DOHH2 (cell line): ENCODE measurements at regions not wholly inside any gene's neighbourhood (a gene's known extent, or its start where the extent isn't known, plus 50 kb on each side); places are given as distances from the start of the nearest gene placed in this dataset.

Experiments
- H3F3A ChIP-seq: fragments of 200-600 bp; sonication (generic), shearing (Covaris generic); 2 replicates; pipeline ENCODE4 v1.6.0; 2016; ENCODE audit warnings: antibody characterized with exemption, mild to moderate bottlenecking; ENCODE audit not compliant: control insufficient read depth, insufficient read depth
- H3K27ac ChIP-seq: fragments of 200-600 bp; sonication (generic); 2 replicates; pipeline ENCODE4 v1.5.1; 2014; ENCODE audit warnings: low read depth, mild to moderate bottlenecking, low read length, moderate library complexity
- H3K27me3 ChIP-seq: fragments of 200-600 bp; sonication (generic); 2 replicates; pipeline ENCODE4 v1.6.1; 2014; ENCODE audit warnings: mild to moderate bottlenecking, low read length, mixed read lengths; ENCODE audit not compliant: control insufficient read depth
- H3K36me3 ChIP-seq: fragments of 200-600 bp; sonication (generic); 2 replicates; pipeline ENCODE4 v1.6.1; 2014; ENCODE audit warnings: mild to moderate bottlenecking, low read length, moderate library complexity, mixed read lengths; ENCODE audit not compliant: control insufficient read depth
- H3K4me1 ChIP-seq: fragments of 200-600 bp; sonication (generic); 2 replicates; pipeline ENCODE4 v1.6.1; 2014; ENCODE audit warnings: mild to moderate bottlenecking, low read length, mixed read lengths; ENCODE audit not compliant: control insufficient read depth
- H3K4me2 ChIP-seq: fragments of 200-600 bp; sonication (generic); 2 replicates; pipeline ENCODE4 v1.6.0; 2014; ENCODE audit warnings: mild to moderate bottlenecking, low read length, moderate library complexity
- H3K4me3 ChIP-seq: fragments of 200-600 bp; sonication (generic); 2 replicates; pipeline ENCODE4 v1.5.1; 2014; ENCODE audit warnings: mild to moderate bottlenecking, low read length, mixed read lengths
- H3K79me2 ChIP-seq: fragments of 200-600 bp; sonication (generic); 2 replicates; pipeline ENCODE4 v1.6.1; 2014; ENCODE audit warnings: mild to moderate bottlenecking, low read length, mixed read lengths; ENCODE audit not compliant: control insufficient read depth
- H3K9me2 ChIP-seq: fragments of 200-600 bp; sonication (generic); replicated peaks from 2 replicates; pipeline ENCODE4 v1.6.1; 2014; ENCODE audit warnings: mild to moderate bottlenecking, low read length, mixed read lengths; ENCODE audit not compliant: control insufficient read depth
- H3K9me3 ChIP-seq: fragments of 200-600 bp; sonication (generic); 2 replicates; pipeline ENCODE4 v1.6.1; 2014; ENCODE audit warnings: antibody characterized with exemption, low read length, mixed read lengths; ENCODE audit not compliant: control insufficient read depth, insufficient read depth
- H4K20me1 ChIP-seq: fragments of 200-600 bp; sonication (generic); 2 replicates; pipeline ENCODE4 v1.6.0; 2014; ENCODE audit warnings: low read depth, mild to moderate bottlenecking, antibody characterized with exemption, low read length, moderate library complexity; ENCODE audit not compliant: control insufficient read depth, insufficient read depth
- CTCF ChIP-seq: fragments of 200-600 bp; sonication (generic); IDR thresholded peaks from one replicate; pipeline ENCODE4 v1.5.1; 2014; ENCODE audit warnings: antibody characterized with exemption, mild to moderate bottlenecking, low read depth, low read length; ENCODE audit not compliant: poor library complexity, severe bottlenecking
- EZH2phosphoT487 ChIP-seq: fragments of 200-600 bp; sonication (generic); IDR thresholded peaks from 2 replicates; pipeline ENCODE4 v1.6.1; 2017; ENCODE audit warnings: borderline replicate concordance, mild to moderate bottlenecking, antibody characterized with exemption, low read length, moderate library complexity, mixed read lengths

GRCh38 chr20:52652271-52652670 lies 319.9 kb upstream of the TSHZ2 start:
- H3K36me3 ChIP-seq: no peaks in the 10 kb centered on the region
- no peaks in the 10 kb centered on the region for H3F3A ChIP-seq
- H3K27me3 ChIP-seq: no peaks in the 10 kb centered on the region
- no peak for TF ChIP-seq EZH2phosphoT487
- TF ChIP-seq CTCF: no peak
- no peak overlapping the region for H3K4me3 ChIP-seq
- no peaks in the 10 kb centered on the region for H3K9me2 ChIP-seq
- H3K4me2 ChIP-seq: no peak overlapping the region
- no peaks in the 10 kb centered on the region for H3K4me1 ChIP-seq
- H3K27ac ChIP-seq: no peak overlapping the region
- no peaks in the 10 kb centered on the region for H3K9me3 ChIP-seq
- H4K20me1 ChIP-seq: no peaks in the 10 kb centered on the region
- no peaks in the 10 kb centered on the region for H3K79me2 ChIP-seq

- Histone ChIP-seq H3K27ac (no peak overlapping the region), H3K9me2 (no peaks in the 10 kb centered on the region), H3F3A (no peaks in the 10 kb centered on the region), H3K79me2 (no peaks in the 10 kb centered on the region), H3K4me2 (no peak overlapping the region), H3K36me3 (no peaks in the 10 kb centered on the region), H3K27me3 (no peaks in the 10 kb centered on the region), H3K4me3 (no peak overlapping the region), H3K4me1 (no peaks in the 10 kb centered on the region), H4K20me1 (no peaks in the 10 kb centered on the region), H3K9me3 (no peaks in the 10 kb centered on the region)
- TF ChIP-seq EZH2phosphoT487 (no peak), CTCF (no peak)
Observed at GRCh38 chr20:52649727-52650126, 322.4 kb upstream of the TSHZ2 start.

- no peak for TF ChIP-seq EZH2phosphoT487
- TF ChIP-seq CTCF: no peak
- no peak overlapping the region for H3K4me2 ChIP-seq
- H3K9me3 ChIP-seq: no peaks in the 10 kb centered on the region
- H3K4me3 ChIP-seq: no peak overlapping the region
- no peaks in the 10 kb centered on the region for H3K9me2 ChIP-seq
- H3K79me2 ChIP-seq: no peaks in the 10 kb centered on the region
- no peaks in the 10 kb centered on the region for H3F3A ChIP-seq
- H3K4me1 ChIP-seq: no peaks in the 10 kb centered on the region
- H3K27ac ChIP-seq: no peak overlapping the region
- H4K20me1 ChIP-seq: no peaks in the 10 kb centered on the region
- no peaks in the 10 kb centered on the region for H3K27me3 ChIP-seq
- no peaks in the 10 kb centered on the region for H3K36me3 ChIP-seq
Observed at GRCh38 chr20:52645822-52646221, 326.3 kb upstream of the TSHZ2 start.

- Histone ChIP-seq H3K4me1 (no peaks in the 10 kb centered on the region), H3K9me3 (no peaks in the 10 kb centered on the region), H3K4me3 (no peak overlapping the region), H3K27me3 (no peaks in the 10 kb centered on the region), H3K79me2 (no peaks in the 10 kb centered on the region), H3F3A (no peaks in the 10 kb centered on the region), H3K9me2 (no peaks in the 10 kb centered on the region), H3K36me3 (no peaks in the 10 kb centered on the region), H3K4me2 (no peak overlapping the region), H3K27ac (no peak overlapping the region), H4K20me1 (no peaks in the 10 kb centered on the region)
- TF ChIP-seq EZH2phosphoT487 (no peak), CTCF (no peak)
Observed at GRCh38 chr20:52643034-52643433, 329.1 kb upstream of the TSHZ2 start.
